K562 (cell line): ENCODE measurements at regions not wholly inside any gene's neighbourhood (a gene's known extent, or its start where the extent isn't known, plus 50 kb on each side); places are given as distances from the start of the nearest gene placed in this dataset.

ENCODE experiments used
- CBFB ChIP-seq: sonication (generic); formaldehyde crosslinking; IDR thresholded peaks from 2 replicates; pipeline ENCODE4 v1.4.0; 2020; ENCODE audit warnings: mild to moderate bottlenecking, missing genetic modification reagents
- SETDB1 ChIP-seq: IDR thresholded peaks from one replicate; pipeline ENCODE4 v1.6.1; 2012; ENCODE audit warnings: low read length, control low read depth, inconsistent platforms
- STAT5B ChIP-seq: fragments of 250-450 bp; sonication (Bioruptor Pico); IDR thresholded peaks from 2 replicates; pipeline ENCODE4 v1.8.0; 2021; ENCODE audit warnings: mild to moderate bottlenecking, inconsistent platforms
- TF ChIP-seq, protein P1 (sequence below): fragments of 450-650 bp; formaldehyde crosslinking; IDR thresholded peaks from 2 replicates; pipeline ENCODE4 v1.4.0; 2020; ENCODE audit warnings: mild to moderate bottlenecking
- TF ChIP-seq, protein P2 (sequence below): sonication (generic); formaldehyde crosslinking; IDR thresholded peaks from 2 replicates; pipeline ENCODE4 v1.8.0; 2023; ENCODE audit warnings: missing genetic modification reagents, mild to moderate bottlenecking, borderline replicate concordance

DNA sequence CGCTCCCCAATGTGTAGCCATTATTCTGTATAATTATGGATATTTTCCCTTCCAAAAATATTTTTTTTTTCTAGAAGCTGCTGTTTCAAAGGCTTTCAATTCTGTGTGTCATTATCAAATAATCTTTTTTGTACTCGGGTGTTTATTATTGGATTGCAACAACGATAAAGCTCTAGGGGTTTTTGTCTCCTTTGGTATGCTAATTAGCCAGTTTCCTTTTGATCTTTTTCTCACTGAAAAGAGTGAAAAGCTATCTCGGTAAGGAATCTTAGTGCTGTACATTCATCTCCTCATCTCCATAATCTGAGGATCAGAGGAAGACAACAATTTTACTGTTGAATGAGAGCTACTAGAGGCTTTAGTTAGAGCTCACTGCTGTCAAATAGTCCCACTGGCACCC lies 136.6 kb downstream of the OLFM4 start (continued):
- TF ChIP-seq CBFB (no peak), STAT5B (CRISPR knock-in tag) (no peak), SETDB1 (no peak)
- TF ChIP-seq, protein P1, sequence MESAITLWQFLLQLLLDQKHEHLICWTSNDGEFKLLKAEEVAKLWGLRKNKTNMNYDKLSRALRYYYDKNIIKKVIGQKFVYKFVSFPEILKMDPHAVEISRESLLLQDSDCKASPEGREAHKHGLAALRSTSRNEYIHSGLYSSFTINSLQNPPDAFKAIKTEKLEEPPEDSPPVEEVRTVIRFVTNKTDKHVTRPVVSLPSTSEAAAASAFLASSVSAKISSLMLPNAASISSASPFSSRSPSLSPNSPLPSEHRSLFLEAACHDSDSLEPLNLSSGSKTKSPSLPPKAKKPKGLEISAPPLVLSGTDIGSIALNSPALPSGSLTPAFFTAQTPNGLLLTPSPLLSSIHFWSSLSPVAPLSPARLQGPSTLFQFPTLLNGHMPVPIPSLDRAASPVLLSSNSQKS = no peak
- TF ChIP-seq, protein P2, sequence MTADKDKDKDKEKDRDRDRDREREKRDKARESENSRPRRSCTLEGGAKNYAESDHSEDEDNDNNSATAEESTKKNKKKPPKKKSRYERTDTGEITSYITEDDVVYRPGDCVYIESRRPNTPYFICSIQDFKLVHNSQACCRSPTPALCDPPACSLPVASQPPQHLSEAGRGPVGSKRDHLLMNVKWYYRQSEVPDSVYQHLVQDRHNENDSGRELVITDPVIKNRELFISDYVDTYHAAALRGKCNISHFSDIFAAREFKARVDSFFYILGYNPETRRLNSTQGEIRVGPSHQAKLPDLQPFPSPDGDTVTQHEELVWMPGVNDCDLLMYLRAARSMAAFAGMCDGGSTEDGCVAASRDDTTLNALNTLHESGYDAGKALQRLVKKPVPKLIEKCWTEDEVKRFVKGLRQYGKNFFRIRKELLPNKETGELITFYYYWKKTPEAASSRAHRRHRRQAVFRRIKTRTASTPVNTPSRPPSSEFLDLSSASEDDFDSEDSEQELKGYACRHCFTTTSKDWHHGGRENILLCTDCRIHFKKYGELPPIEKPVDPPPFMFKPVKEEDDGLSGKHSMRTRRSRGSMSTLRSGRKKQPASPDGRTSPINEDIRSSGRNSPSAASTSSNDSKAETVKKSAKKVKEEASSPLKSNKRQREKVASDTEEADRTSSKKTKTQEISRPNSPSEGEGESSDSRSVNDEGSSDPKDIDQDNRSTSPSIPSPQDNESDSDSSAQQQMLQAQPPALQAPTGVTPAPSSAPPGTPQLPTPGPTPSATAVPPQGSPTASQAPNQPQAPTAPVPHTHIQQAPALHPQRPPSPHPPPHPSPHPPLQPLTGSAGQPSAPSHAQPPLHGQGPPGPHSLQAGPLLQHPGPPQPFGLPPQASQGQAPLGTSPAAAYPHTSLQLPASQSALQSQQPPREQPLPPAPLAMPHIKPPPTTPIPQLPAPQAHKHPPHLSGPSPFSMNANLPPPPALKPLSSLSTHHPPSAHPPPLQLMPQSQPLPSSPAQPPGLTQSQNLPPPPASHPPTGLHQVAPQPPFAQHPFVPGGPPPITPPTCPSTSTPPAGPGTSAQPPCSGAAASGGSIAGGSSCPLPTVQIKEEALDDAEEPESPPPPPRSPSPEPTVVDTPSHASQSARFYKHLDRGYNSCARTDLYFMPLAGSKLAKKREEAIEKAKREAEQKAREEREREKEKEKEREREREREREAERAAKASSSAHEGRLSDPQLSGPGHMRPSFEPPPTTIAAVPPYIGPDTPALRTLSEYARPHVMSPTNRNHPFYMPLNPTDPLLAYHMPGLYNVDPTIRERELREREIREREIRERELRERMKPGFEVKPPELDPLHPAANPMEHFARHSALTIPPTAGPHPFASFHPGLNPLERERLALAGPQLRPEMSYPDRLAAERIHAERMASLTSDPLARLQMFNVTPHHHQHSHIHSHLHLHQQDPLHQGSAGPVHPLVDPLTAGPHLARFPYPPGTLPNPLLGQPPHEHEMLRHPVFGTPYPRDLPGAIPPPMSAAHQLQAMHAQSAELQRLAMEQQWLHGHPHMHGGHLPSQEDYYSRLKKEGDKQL (CRISPR knock-in tag) = no peak
